Fibroblast of skin of scalp (primary cell): ENCODE measurements at regions not wholly inside any gene's neighbourhood (a gene's known extent, or its start where the extent isn't known, plus 50 kb on each side); places are given as distances from the start of the nearest gene placed in this dataset.

Experiments
- DNase-seq: peaks from one replicate; pipeline ENCODE4 v3.0.0-alpha.2; 2013

DNA sequence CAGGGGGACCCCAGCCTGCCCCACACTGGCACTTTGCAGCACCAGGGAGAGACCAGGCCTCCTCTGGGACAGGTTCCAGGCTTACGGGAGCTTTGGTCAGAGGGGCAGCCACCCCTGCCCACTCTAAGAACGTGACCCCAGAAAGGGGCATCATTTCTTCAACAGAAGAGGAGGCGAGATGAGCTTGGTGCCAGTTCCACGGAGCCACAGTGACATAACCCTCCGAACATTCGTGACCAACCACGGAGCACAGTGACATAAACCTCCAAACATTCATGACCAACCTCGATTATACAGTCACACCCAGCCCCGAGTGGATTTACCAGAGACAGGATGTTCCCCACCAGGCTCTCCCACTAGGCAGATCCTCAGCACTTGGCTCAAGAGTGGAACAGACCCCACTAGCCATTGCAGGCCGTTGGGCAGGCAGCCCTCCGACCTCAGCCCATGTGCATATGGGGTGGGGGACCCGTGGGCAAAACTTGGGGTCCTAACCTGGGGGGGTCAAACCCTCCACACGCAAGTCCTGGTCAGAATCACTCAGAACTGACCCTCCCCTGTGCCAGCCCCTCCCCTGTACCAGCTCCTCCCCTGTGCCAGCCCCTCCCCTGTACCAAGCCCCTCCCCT, 112.9 kb downstream of the METRNL start:
- DNase-seq = peak; percentile 74

DNA sequence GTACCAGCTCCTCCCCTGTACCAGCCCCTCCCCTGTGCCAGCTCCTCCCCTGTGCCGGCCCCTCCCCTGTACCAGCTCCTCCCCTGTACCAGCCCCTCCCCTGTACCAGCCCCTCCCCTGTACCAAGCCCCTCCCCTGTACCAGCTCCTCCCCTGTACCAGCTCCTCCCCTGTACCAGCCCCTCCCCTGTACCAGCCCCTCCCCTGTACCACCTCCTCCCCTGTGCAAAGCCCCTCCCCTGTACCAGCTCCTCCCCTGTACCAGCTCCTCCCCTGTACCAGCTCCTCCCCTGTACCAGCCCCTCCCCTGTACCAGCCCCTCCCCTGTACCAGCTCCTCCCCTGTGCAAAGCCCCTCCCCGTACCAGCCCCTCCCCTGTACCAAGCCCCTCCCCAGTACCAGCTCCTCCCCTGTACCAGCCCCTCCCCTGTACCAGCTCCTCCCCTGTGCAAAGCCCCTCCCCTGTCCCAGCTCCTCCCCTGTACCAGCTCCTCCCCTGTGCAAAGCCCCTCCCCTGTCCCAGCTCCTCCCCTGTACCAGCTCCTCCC, 113.5 kb downstream of the METRNL start:
- peak; percentile 53 for DNase-seq

DNA sequence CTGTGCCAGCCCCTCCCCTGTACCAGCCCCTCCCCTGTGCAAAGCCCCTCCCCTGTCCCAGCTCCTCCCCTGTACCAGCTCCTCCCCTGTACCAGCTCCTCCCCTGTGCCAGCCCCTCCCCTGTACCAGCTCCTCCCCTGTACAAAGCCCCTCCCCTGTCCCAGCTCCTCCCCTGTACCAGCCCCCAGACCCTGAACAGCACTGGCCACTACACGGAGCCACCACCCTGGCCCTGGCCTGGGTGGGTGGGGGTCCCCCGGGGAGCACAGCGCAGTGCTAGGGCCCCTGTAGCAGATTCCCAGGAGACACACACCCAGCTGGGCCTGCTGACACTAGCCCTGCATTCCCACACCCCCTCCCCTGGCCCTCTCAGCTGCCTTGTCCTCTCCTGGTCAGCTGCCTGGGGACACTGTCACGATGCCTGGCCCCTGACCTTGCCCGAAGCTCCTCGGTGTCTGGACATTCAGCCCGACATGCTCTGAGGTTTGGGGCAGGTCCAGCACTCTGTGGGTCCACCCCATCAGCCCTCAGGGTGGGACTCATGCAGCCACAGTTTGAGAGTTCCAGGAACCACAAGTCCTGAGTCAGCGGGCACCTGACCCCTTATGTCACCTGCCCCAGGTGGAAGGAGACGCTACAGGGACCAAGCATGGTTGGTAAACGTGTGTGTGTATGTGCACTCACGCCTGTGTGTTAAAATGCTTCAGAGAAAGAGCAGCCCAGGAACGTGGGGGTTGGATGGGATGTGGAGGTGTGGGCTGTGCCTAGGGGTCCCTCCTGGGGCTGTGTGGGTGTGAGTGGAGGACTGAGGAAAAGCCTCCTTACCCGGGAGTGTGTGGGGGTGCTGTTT, 114.2 kb downstream of the METRNL start:
- peak; percentile 35 for DNase-seq

DNA sequence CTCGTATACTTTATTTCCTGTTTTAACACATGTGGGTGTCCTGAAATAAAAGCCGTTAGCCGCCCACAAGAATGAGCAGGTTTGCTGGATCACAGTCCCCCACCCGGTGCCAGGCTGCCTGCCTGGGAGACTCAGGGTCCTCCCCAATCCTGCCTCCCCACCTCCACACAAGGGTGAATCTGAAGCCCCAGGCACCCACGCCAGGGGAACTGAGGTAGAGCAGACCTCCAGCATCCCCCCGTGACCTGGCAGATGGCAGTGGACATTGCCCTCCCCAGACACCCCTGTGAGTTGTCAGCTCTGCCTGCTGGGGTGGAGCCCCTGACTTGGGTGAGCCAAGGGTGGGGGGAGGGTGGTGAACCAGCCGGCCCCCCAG, 114.8 kb downstream of the METRNL start:
- DNase-seq = no peak

DNA sequence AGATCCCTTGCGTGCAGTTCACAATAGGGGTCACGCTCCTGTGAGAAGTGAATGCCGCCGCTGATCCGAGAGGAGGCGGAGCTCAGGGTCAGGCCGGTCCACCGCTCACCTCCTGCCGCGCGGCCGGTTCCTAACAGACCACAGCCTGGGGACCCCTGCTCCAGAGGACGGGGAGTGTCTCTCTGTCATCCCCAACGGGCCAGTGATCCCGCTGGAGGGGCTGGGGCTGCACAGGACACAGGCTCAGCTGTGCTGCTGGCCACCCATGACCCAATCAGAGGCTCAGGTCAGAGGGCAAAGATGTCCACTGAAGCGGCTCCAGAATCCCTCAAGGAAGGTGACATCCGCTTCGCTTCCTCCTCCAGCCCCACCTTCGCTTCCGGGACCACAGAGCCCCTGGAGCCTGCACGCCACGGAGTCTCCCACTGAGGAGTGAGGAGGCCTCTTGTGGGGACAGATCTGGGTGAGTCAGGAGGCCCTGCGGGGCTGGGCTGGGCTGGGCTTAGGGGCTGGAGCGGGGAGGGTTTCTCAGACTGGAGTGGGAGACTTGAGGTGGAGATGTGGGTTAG, 115.4 kb downstream of the METRNL start:
- peak; percentile 72 for DNase-seq

DNA sequence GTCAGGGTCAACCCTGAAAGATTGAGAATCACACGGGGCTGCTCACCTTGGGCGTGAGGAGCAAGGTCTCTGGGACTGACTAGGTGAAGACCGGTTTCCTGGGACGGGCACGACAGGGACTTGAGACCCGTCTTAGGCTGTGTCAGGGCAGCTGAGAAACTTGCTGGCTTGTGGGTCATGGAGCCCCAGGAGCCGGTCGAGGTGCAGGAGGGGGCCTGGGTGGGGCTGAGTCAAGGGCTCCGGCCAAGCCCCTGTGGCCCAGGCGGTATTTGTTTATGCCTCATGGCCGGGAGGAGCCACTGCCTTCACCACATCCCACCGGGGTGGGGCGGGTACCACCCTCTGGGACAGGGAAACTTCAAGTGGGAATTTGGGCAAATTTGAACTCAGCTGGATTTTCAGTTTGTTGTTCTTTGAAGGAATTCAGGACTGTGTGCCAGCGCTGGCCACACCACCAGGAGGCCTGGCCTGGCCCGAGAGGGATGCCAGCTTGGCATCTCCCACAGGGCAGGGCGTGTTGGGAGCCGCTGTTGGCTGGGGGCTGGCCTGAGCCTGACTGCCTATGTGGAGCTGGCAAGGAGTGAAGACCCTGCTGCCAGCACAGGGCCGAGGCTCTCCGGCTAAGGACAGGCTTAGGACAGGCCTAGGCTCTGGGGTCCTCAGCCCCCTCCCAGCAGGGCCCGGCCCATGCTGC, 116.1 kb downstream of the METRNL start:
- DNase-seq = peak; percentile 82

DNA sequence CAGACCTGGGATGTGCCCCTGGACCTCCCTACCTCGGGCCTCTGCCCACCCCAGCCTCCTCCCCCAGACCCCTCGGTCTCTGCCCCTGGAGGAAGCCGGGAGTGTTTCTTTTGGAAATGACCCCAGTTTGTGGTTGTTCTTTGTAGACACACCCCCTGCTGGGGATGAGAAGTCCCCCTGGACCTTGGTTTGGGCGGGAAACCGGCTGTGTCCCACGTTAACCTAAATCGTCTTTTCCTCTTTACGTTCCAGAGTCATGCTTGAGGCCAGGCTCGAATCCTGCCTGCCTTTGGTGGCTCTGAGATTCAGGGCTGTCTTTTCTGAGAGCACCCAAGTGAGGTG, 116.6 kb downstream of the METRNL start:
- DNase-seq = peak; percentile 91

DNA sequence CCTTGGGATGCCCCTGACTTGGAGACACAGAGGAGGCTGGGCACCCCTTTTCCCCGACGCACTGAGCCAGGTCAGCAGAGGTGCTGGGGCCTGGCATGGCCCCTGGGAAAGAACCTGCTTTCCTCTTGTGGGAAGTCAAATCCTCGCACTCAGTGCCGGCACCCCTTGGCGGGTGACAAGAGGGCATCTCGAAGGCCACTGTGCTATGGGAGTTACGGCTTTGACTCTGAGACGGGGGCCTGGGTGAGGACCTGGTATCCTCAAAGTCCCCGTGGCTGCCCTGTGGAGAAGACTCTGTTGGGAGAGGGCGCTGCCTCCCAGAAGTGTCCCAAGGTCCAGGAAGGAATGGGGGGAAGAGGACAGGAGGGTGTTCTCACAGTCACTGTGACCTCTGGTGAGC, 117.0 kb downstream of the METRNL start:
- DNase-seq = no peak

DNA sequence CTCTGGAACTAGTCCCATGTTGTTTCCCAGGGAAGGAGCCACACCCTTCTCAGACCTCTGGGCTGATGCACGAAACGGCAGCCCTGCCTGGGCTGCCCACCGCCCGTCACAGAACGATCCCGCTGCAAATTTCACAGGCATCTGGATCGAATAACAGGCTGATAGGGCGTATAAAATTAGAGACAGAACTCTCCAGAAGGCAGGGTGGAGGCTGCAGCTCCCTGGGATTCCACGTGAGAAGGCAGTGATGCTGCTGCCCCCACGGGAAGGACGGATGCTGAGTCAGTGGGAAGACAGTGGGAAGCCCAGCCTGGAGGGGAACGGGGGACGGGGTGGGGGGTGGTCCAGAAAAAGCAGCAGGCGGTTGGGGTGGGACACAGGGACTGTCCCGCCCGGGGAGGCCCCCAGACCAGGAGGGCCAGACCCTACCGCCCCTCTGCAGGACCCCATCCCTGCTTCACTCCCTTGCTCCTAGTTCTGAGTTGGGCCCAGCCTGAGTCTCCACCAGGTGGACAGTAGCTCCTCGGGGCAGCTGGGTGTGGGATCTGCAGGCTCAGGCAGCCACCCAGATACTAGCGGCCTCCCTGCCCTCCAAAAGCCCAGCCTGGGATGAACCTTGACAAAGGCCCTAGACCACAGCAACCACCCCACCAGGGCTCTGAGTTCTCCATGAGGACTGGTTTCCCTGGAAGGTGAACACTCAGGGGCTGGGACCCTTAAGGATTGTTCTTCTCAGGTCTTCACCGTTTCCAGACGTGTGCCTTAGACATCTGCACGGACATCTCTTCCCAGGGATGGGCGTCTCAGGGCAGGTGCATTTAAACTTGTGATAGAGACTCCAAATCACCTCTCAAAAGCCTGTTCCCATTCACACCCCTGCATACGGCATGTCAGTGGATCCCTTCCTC, 117.8 kb downstream of the METRNL start:
- DNase-seq = peak; percentile 79

DNA sequence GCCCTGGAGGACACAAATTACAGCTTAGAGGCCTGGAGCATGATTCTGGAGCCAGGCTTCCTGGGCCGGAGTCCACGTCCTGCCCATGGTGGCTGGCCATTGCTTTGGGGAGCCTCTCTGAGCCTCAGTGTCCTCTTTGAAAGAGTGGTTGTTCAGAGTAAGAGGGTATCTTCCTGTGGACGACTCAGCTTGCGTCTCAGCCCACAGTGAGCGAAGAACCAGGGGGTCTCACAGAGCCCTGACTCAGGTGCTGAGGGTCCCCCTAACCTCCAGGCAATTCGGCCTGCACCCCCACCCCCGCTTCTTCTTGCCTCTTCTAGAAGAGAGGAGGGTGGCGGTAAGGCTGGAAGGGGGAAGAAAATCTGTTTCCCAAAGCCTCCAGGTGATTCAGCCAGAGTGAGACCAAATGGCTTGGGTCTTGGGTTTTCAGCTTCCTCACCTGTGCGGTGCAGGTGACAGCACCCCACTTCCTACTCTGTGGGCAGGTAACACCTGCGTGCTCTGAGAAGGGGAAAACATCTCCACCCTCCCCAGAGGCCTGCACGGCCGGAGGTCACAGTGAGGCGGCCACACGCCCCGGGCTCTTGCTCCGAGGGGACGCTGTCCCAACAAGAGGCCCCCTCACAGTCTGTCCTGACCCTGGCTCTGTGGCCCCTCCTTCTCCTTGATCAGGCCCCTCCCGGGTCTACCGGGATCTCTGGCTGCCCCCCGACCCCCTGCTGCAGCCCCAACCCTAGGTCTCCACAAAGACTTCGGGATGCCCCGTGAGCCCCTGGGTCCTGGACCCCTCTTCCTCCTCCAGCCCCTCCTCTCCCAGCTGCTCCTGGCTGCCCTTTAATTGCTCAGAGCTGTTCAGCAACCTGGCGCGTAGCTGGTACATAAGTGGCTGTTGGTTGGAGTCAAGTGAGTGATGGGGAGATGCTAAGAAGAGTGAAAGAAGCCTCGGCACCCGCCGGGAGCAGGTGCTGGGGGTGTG, 119.2 kb downstream of the METRNL start:
- no peak for DNase-seq

DNA sequence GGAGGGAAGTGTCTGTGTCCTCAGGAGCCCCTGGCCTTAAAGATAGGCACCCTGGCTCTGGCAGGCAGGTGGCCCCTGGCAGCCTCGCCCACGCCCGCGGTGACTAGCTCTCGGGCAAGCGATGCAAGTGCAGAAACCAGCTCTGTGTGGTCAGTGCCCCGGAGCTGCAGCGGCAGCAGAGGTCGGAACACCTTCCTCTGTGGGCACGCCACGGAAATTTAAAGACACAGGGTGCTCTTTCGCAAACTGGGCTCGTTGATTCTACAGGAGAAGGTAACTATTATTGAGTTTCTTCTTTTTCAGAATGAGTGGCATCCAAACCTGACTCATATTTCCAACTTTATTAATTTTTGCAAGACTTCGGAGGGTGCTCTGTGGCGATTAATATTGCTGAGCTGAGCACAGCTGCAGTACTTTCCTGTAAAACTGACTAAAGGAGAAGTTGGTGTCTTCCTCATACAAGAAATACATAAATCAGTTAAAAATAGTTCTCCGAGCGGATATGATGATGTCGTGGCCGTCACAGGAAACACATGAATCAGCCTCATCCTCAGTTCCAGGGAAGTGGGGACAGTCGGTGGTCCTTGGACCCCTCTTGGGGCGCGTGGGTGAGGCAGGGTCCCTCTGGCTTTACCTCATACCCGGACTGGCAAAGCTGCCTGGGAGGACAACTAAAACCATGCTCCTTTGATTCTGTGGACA, 120.2 kb downstream of the METRNL start:
- DNase-seq = no peak

DNA sequence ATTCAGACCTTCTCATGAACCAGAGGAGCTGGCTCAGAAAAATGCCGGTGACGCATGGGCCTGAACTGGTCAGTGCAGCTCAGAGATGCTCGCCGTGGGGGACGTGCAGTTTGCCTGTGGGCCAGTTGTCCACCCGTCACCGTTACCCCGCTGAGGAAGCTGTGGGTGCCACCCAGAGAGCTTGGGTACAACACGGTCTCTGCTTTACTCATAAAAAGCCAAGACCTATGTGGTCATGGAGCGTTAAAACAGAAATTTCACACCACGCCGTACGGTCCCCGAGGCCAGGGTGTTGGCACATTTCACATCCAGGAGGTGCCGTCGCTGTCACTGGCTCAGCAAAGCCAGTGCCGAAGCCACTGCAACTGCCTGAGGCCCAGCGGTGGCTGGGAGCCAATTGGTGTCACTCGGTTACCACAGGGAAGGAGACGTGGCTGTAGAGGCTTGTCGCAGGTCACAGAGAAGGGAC, 120.9 kb downstream of the METRNL start:
- no peak for DNase-seq

DNA sequence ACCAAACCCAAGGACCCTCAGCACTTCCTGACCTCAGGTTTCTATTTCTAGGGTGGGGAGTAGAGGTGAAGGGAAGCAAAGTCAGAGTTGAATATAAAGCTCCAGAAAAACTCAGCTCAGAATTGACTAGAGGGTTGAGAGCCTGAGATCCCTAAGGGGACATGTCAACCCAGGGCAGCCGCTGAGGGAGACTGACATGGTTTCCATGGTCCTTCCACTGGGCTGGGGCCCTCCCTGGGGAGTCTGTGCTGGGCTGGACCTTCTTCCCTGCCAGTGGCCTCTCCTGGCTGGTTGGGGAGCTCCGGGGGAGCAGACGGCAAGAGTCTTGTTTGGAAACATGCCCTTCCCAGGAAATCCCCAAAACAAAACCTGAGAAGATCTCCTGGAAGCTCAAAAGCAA, 121.3 kb downstream of the METRNL start:
- no peak for DNase-seq

DNA sequence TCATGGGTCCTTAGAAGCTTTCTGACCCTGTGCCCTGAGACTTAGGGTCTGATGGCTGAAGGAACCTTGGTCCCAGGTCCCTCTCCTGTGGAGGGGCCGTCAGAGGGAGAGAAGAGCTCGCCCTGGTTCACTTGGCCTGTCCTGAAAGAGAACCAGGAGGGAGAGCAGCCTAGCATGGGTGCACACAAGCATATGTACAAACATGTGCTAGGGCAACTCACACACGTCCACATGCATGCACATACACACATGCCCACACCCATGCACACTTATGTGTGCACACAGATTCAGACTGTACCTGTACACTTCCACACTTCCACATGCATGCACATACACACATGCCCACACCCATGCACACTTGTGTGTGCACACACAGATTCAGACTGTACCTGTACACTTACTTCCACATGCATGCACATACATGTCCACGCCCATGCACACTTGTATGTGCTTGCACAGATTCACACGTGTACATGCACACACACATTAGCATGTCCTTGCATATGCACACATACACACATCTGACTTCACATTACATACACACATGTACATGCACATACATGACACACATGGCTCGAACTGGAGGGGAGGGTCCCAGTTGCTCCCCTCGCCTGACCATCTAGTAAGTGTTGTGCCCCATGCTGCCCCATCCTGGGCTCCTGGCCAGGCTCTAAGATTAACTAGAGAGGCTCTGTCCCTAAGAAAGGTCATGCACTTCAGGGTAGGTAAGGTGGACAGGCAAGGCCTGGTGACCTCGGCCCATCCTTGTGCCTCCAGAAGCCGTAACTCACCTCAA, 122.0 kb downstream of the METRNL start:
- DNase-seq = no peak

DNA sequence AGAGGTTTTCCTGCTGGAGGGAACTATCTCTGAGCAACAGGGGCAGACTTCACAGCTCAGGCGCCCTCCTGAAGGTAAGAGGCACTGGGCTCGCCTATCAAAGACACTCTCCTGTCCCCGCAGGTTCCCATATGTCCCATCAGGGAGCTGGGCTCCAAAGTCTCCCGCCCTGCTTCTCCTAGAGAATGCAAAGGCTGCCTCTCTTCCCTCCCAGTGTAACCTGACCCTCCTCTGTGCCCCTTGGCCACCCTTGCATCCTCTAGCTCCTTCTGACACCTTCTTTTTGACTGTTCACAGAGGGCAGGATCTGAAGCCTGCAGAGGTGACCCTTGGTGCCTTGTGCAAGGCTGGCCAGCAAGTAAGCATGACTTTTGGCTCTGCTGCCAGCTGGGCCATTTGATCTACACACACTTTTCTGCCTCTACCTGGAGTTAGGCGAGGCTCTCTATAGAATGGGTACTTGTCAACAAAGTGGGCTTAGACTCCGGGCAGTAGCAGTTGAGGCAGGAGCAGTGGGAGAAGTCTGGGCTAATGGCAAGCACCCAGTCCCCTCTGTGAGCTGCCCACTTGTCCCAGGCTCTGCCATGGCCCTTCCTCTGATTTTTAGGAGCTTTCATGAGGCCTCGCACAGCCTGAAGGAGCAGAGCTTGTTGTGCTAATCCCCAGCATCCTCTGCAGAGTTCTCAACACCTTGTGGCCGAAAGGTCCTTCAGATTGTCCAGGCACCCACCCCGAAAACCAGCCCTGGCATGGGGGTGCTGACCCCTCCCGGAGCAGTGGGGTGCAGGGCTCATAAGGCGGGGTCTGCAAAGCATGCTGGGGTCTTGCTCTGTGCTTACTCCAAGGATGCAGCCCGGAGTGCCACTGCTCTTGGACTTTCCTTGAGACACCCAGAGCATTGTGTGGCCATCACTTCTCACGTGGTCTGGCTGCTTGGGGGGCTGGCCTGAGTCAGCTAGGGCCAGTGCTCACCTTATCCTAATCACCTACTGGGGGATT, 122.9 kb downstream of the METRNL start:
- no peak for DNase-seq

DNA sequence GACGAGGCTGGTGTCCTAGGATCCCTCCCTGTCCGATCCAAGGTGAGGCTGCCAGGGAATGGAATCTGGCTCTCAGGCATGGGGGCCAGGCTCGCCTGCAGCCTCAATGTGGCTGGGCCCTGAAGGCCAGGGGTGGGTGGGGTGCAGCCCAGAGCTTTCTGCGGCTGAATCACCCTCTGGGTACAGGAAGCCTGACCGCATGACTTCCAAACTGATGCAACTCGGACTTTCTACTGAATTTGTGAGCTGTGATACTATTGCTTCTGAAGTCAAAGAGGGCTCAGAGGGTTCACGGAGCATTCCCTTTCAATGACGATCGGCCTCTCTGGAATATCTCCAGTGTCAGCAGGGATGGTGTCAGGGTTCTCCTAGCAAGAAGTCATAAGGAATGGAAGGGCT, 123.7 kb downstream of the METRNL start:
- DNase-seq = peak; percentile 93

DNA sequence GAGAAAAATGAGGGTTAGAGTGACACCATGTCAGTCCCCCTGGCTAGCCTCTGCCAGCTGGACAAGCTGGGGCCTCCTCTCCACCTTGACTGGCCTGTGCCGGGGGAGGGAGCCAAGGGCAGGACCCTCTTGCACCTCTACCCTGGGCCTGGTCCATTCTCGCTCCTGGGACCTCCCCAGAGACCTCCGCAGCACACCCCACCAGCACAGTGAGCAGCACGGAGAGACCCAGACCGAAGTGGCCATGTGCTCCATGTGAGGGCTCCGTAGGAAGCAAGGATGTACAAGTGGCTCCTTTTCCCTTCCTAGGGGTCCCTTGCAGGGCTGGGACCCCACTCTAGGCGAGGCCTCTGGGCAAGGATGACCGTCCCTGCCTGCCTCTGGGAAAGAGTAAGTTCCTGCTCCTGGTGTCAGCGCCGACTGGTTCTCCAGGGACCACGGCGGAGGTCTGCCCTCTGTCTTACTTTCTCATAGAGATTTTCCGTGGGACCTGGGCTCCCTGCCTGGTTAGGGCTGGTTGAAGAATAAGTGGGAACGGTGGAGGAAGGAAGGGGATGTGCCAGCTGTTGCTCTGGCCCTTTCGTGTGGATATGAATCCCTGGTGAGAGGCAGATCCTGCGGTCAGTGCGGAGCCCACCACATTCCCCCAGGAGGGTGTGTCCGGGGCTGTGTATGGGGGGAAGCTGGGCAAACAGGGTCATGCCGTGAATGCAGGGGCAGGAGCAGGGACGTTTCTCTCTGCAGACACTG, 124.2 kb downstream of the METRNL start:
- DNase-seq = no peak
